ENCODE measurements at regions not wholly inside any gene's neighbourhood (a gene's known extent, or its start where the extent isn't known, plus 50 kb on each side); places are given as distances from the start of the nearest gene placed in this dataset.

DNA sequence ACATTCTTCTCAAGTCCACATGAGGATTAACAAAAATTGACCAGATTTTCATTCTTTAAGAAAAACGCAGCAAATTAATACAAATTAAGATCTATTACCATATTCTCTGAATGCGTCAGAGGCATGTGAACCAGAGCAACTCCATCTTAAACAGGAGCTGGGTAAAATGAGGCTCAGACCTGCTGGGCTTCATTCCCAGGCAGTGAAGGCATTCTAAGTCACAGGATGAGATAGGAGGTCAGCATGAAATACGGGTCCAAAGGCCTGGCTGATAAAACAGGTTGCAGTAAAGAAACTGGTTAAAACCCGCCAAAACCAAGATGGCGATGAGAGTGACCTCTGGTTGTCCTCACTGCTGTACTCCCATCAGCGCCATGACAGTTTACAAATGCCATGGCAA, 217.6 kb downstream of the RDH14 start:
- TF ChIP-seq, protein P1, sequence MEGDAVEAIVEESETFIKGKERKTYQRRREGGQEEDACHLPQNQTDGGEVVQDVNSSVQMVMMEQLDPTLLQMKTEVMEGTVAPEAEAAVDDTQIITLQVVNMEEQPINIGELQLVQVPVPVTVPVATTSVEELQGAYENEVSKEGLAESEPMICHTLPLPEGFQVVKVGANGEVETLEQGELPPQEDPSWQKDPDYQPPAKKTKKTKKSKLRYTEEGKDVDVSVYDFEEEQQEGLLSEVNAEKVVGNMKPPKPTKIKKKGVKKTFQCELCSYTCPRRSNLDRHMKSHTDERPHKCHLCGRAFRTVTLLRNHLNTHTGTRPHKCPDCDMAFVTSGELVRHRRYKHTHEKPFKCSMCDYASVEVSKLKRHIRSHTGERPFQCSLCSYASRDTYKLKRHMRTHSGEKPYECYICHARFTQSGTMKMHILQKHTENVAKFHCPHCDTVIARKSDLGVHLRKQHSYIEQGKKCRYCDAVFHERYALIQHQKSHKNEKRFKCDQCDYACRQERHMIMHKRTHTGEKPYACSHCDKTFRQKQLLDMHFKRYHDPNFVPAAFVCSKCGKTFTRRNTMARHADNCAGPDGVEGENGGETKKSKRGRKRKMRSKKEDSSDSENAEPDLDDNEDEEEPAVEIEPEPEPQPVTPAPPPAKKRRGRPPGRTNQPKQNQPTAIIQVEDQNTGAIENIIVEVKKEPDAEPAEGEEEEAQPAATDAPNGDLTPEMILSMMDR (IDR thresholded peaks at IDR 0.05): no peak
- TF ChIP-seq POLR2A (IDR thresholded peaks at IDR 0.05): no peak
